Osteoblast (primary cell): ENCODE measurements at regions not wholly inside any gene's neighbourhood (a gene's known extent, or its start where the extent isn't known, plus 50 kb on each side); places are given as distances from the start of the nearest gene placed in this dataset.

Experiments
- DNase-seq: peaks from one replicate; pipeline ENCODE4 v3.0.0; 2011; ENCODE audit warnings: low spot score, mixed read lengths; ENCODE audit not compliant: insufficient read length; ENCODE audit errors: missing footprints
- H2AFZ ChIP-seq: 2 replicates; pipeline ENCODE4 v1.6.0; 2011; ENCODE audit warnings: mild to moderate bottlenecking, low read length
- H3K27ac ChIP-seq: 2 replicates; pipeline ENCODE4 v1.5.1; 2011; ENCODE audit warnings: mild to moderate bottlenecking, low read depth, low read length, moderate library complexity
- H3K27me3 ChIP-seq: 2 replicates; pipeline ENCODE4 v1.6.0; 2012; ENCODE audit warnings: mild to moderate bottlenecking, control low read depth, inconsistent platforms, low read length, moderate library complexity; ENCODE audit not compliant: insufficient read depth
- H3K36me3 ChIP-seq: 2 replicates; pipeline ENCODE4 v1.5.1; 2011; ENCODE audit warnings: mild to moderate bottlenecking, low read length, control low read depth, moderate library complexity; ENCODE audit not compliant: insufficient read depth
- H3K4me1 ChIP-seq: 2 replicates; pipeline ENCODE4 v1.5.1; 2011; ENCODE audit warnings: mild to moderate bottlenecking, low read length, control low read depth, moderate library complexity; ENCODE audit not compliant: insufficient read depth
- H3K4me2 ChIP-seq: 2 replicates; pipeline ENCODE4 v1.6.0; 2011; ENCODE audit warnings: mild to moderate bottlenecking, low read length; ENCODE audit not compliant: insufficient read depth
- H3K4me3 ChIP-seq: fragments of 200-600 bp; sonication (generic); 3 replicates; pipeline ENCODE4 v1.5.1; 2012; ENCODE audit warnings: mild to moderate bottlenecking, low read length, inconsistent platforms; ENCODE audit not compliant: insufficient read depth
- H3K79me2 ChIP-seq: 2 replicates; pipeline ENCODE4 v1.6.0; 2012; ENCODE audit warnings: mild to moderate bottlenecking, low read length, control low read depth, inconsistent platforms; ENCODE audit not compliant: insufficient read depth
- H3K9me3 ChIP-seq: 2 replicates; pipeline ENCODE4 v1.5.1; 2011; ENCODE audit warnings: low read depth, low read length, control low read depth
- H4K20me1 ChIP-seq: 2 replicates; pipeline ENCODE4 v1.6.0; 2012; ENCODE audit warnings: mild to moderate bottlenecking, low read length, control low read depth; ENCODE audit not compliant: insufficient read depth
- TF ChIP-seq, protein P1 (sequence below): IDR thresholded peaks from 2 replicates; pipeline ENCODE4 v1.5.1; 2011; ENCODE audit warnings: mild to moderate bottlenecking, low read depth, low read length, moderate library complexity; ENCODE audit errors: extremely low read depth

DNA sequence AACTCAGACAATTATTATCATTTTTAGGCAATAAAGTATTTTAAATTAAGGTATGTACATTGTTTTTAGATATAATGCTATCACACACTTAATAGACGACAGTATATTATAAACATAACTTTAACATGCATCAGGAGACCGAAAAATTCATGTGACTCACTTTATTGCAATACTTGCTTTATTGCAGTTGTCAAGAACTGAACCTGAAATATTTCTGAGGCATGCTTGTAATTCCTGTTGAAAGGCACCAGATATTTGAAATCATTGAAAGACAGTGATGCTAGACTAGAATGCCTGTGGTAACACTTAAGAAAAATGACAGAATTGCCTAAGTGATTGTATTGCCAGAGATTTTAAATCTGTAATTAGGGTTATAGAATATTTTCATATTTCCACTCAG, 175.6 kb upstream of the MAGEB2 start:
- TF ChIP-seq, protein P1, sequence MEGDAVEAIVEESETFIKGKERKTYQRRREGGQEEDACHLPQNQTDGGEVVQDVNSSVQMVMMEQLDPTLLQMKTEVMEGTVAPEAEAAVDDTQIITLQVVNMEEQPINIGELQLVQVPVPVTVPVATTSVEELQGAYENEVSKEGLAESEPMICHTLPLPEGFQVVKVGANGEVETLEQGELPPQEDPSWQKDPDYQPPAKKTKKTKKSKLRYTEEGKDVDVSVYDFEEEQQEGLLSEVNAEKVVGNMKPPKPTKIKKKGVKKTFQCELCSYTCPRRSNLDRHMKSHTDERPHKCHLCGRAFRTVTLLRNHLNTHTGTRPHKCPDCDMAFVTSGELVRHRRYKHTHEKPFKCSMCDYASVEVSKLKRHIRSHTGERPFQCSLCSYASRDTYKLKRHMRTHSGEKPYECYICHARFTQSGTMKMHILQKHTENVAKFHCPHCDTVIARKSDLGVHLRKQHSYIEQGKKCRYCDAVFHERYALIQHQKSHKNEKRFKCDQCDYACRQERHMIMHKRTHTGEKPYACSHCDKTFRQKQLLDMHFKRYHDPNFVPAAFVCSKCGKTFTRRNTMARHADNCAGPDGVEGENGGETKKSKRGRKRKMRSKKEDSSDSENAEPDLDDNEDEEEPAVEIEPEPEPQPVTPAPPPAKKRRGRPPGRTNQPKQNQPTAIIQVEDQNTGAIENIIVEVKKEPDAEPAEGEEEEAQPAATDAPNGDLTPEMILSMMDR = no peak
- no peaks in the 10 kb centered on the region for H3K36me3 ChIP-seq
- no peak overlapping the region for H2AFZ ChIP-seq
- no peaks in the 10 kb centered on the region for H4K20me1 ChIP-seq
- H3K27me3 ChIP-seq = no peaks in the 10 kb centered on the region
- H3K79me2 ChIP-seq = no peaks in the 10 kb centered on the region
- no peaks in the 10 kb centered on the region for H3K4me1 ChIP-seq
- no peak overlapping the region for H3K27ac ChIP-seq
- H3K9me3 ChIP-seq = no peaks in the 10 kb centered on the region
- no peak overlapping the region for H3K4me2 ChIP-seq
- H3K4me3 ChIP-seq = no peak overlapping the region
- no peak for DNase-seq

DNA sequence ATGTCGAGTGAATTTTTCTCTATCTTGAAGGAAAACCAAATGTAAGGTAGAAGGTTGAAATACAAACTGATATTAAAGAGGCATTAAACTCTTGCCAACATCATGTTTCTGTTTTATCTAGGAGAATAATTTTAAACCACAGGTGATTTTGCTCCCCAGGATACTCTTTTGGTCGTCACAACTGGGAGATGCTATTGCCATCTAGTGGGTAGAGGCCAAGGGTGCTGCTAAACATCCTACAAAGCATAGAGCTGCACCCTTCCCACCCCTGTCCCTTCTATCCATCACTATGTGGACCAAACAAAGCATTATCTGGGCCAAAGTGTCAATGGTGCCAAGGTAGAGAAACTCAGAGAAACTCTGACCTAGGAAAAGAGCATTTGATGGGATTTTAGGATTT, 154.6 kb upstream of the MAGEB2 start:
- H3K27me3 ChIP-seq = no peaks in the 10 kb centered on the region
- no peaks in the 10 kb centered on the region for H3K36me3 ChIP-seq
- no peaks in the 10 kb centered on the region for H3K9me3 ChIP-seq
- H3K27ac ChIP-seq = no peak overlapping the region
- no peak for DNase-seq
- H4K20me1 ChIP-seq = no peaks in the 10 kb centered on the region
- H3K4me2 ChIP-seq = no peak overlapping the region
- no peak overlapping the region for H2AFZ ChIP-seq
- no peak overlapping the region for H3K4me3 ChIP-seq
- TF ChIP-seq, protein P1 = no peak
- H3K79me2 ChIP-seq = no peaks in the 10 kb centered on the region
- H3K4me1 ChIP-seq = no peaks in the 10 kb centered on the region

DNA sequence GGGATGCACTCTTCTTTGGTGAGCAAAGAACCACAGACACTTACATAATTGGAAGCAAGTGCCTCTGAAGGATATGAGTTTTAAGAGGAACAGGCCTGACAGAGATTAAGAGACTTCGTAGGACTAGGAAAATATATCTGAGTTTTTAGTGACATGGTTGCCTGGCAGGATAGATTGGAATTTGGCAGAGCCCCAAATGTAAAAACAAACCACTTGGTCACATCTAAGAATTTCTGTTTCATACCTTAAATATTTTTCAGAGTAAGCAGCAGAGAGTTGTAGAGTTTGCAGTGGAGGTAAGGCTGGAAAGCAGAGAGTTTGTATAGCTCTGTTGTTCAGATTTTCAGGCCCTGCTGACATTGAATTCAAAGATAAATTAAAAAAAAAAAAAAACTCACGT, 150.1 kb upstream of the MAGEB2 start:
- no peaks in the 10 kb centered on the region for H3K9me3 ChIP-seq
- H3K36me3 ChIP-seq = no peaks in the 10 kb centered on the region
- no peak overlapping the region for H3K4me2 ChIP-seq
- no peaks in the 10 kb centered on the region for H3K4me1 ChIP-seq
- no peak overlapping the region for H2AFZ ChIP-seq
- H4K20me1 ChIP-seq = no peaks in the 10 kb centered on the region
- H3K79me2 ChIP-seq = no peaks in the 10 kb centered on the region
- H3K4me3 ChIP-seq = no peak overlapping the region
- H3K27ac ChIP-seq = no peak overlapping the region
- DNase-seq = no peak
- H3K27me3 ChIP-seq = no peaks in the 10 kb centered on the region
- TF ChIP-seq, protein P1 = no peak

DNA sequence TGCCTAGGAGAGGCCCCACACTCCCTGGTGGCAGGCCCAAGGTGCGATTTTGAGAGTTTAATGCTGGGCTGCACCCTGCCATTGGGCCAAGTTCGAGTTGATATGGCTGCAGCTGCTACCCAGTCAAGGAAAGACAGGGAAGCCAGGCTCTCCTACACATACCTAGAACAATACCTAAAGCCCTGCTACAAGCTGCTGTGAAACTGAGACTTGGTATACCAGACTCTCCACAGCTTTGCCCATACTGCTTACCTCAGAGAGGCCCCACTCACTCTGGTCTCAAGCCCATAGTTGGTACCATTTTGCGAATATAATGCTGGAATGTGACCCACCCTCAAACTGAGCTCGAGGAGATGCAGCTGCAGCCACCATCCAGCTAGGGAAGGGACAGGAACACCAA, 147.7 kb upstream of the MAGEB2 start:
- H3K4me1 ChIP-seq = no peaks in the 10 kb centered on the region
- no peak overlapping the region for H3K27ac ChIP-seq
- H3K4me2 ChIP-seq = no peak overlapping the region
- H3K9me3 ChIP-seq = no peaks in the 10 kb centered on the region
- no peak overlapping the region for H3K4me3 ChIP-seq
- H3K36me3 ChIP-seq = no peaks in the 10 kb centered on the region
- H3K79me2 ChIP-seq = no peaks in the 10 kb centered on the region
- TF ChIP-seq, protein P1 = no peak
- H3K27me3 ChIP-seq = no peaks in the 10 kb centered on the region
- no peak for DNase-seq
- no peak overlapping the region for H2AFZ ChIP-seq
- no peaks in the 10 kb centered on the region for H4K20me1 ChIP-seq
